Mucosa of rectum (tissue), 2 donors: ENCODE measurements at regions not wholly inside any gene's neighbourhood (a gene's known extent, or its start where the extent isn't known, plus 50 kb on each side); places are given as distances from the start of the nearest gene placed in this dataset.
"Not testable (repeated sequence)": the region's sequence is repeated elsewhere in the genome, so short reads cannot be mapped to it uniquely, and the experiment has no call there.

Experiments
- H3K27ac ChIP-seq, 2 donors: one replicate each; pipeline ENCODE4 v1.7.0; 2013; ENCODE audit warnings: inconsistent platforms in 2 of 2, low read depth in 2 of 2, low read length in 2 of 2
- H3K27me3 ChIP-seq, 2 donors: one replicate each; pipeline ENCODE4 v1.7.0; 2013; ENCODE audit warnings: low read length in 2 of 2; ENCODE audit not compliant: control insufficient read depth in 2 of 2, insufficient read depth in 2 of 2
- H3K36me3 ChIP-seq, 2 donors: one replicate each; pipeline ENCODE4 v1.7.0; 2013; ENCODE audit warnings: low read length in 2 of 2; ENCODE audit not compliant: control insufficient read depth in 2 of 2, insufficient read depth in 2 of 2
- H3K4me1 ChIP-seq, 2 donors: one replicate each; pipeline ENCODE4 v1.7.0; 2013; ENCODE audit warnings: low read length in 2 of 2, mild to moderate bottlenecking in 1 of 2; ENCODE audit not compliant: control insufficient read depth in 2 of 2, insufficient read depth in 2 of 2
- H3K4me3 ChIP-seq, 2 donors: one replicate each; pipeline ENCODE4 v1.7.0; 2013; ENCODE audit warnings: low read length in 2 of 2
- H3K9ac ChIP-seq, 2 donors: one replicate each; pipeline ENCODE4 v1.7.0; 2013; ENCODE audit warnings: low read length in 2 of 2, low read depth in 1 of 2, mild to moderate bottlenecking in 1 of 2
- H3K9me3 ChIP-seq, 2 donors: one replicate each; pipeline ENCODE4 v1.7.0; 2013; ENCODE audit warnings: low read length in 2 of 2; ENCODE audit not compliant: control insufficient read depth in 2 of 2
- donor health status: healthy.
- donor health status: Normal muscosa, but diverticular disease.

DNA sequence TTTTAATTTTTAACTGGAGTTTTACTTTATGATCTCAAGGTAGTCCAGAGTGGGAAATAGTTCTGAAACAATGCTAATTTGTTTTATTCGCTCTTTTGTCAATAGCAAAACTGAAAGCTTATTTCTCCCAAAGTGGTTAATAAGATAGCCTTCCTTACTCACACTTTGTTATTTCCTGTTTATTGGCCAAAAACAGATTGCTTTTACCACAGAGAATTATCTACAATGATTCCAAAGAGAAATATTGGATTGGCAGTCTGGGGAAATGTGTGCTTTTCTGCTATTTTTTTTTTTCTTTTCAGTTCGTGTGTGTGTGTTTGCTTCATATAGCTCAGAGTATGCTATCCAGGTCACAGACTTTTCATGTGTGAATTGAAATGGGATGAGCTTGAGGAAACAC is 756.7 kb upstream of the RGMB start:
- Histone ChIP-seq H3K9me3 (no peaks in the 10 kb centered on the region), H3K4me1 (no peaks in the 10 kb centered on the region), H3K4me3 (no peak overlapping the region)

GRCh38 chr5:98030273-98030672 is 743.2 kb upstream of the RGMB start:
- not testable (repeated sequence) for H3K27ac ChIP-seq, H3K9me3 ChIP-seq, H3K4me3 ChIP-seq, H3K9ac ChIP-seq, H3K27me3 ChIP-seq, H3K36me3 ChIP-seq, H3K4me1 ChIP-seq

More for the DNA sequence above, 756.7 kb upstream of the RGMB start:
- H3K27ac ChIP-seq, result no peak overlapping the region
- no peaks in the 10 kb centered on the region for H3K27me3 ChIP-seq
- no peaks in the 10 kb centered on the region for H3K36me3 ChIP-seq
- H3K9ac ChIP-seq, result no peak overlapping the region

- H3K27ac ChIP-seq, H3K9ac ChIP-seq, H3K4me3 ChIP-seq, H3K9me3 ChIP-seq, H3K36me3 ChIP-seq, H3K4me1 ChIP-seq, H3K27me3 ChIP-seq: not testable (repeated sequence)
These were observed 742.4 kb upstream of the RGMB start for GRCh38 chr5:98031036-98031435.

GRCh38 chr5:98031496-98031895 is 742.0 kb upstream of the RGMB start:
- no peaks in the 10 kb centered on the region for H3K36me3 ChIP-seq
- H3K4me3 ChIP-seq, result no peak overlapping the region
- no peaks in the 10 kb centered on the region for H3K4me1 ChIP-seq
- H3K27ac ChIP-seq, result no peak overlapping the region
- H3K9ac ChIP-seq, result no peak overlapping the region
- H3K9me3 ChIP-seq, result no peaks in the 10 kb centered on the region
- H3K27me3 ChIP-seq, result no peaks in the 10 kb centered on the region

DNA sequence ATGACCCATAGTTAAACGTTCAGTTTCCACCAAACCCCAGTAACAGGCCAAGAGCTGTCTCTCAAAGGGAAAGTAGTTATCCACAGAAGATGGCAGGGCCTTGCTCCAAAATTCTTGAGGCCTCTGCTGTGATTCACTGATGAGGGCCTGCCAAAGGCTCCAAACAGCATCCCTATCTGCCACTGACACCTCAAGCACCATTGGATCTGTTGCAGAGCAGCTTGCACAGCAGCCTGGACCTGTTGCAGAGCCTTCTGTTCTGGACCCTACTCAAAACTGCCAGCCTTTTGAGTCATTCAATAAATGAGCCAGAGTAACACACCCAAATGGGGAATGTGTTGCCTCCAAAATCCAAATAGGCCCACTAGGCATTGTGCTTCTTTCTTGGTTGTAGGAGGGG is 741.5 kb upstream of the RGMB start:
- Histone ChIP-seq H3K36me3 (no peaks in the 10 kb centered on the region), H3K27ac (no peak overlapping the region)

DNA sequence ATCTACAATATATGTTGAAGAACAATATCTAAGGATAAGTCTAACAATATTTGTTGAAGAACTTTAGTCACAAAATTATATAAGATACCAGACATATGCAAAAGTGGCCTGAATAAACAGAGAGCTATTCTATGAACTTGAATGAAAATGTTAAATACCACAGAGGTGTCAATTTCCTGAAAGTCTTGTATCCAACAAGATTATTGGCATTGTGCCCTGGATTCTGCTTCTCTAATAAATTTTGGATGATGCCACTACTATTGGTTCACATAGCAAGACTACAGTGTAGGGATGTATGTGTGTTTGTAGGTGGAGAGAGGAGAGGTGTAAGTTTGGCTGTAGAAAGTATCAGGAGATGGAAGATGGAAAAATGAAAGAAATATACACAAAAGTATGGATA is 731.8 kb upstream of the RGMB start:
- Histone ChIP-seq H3K27ac (no peak overlapping the region), H3K9ac (no peak overlapping the region), H3K36me3 (no peaks in the 10 kb centered on the region), H3K4me3 (no peak overlapping the region), H3K27me3 (no peaks in the 10 kb centered on the region), H3K4me1 (no peaks in the 10 kb centered on the region), H3K9me3 (no peaks in the 10 kb centered on the region)

More for the DNA sequence above, 741.5 kb upstream of the RGMB start:
- Histone ChIP-seq H3K27me3 (no peaks in the 10 kb centered on the region), H3K9ac (no peak overlapping the region), H3K9me3 (no peaks in the 10 kb centered on the region), H3K4me3 (no peak overlapping the region), H3K4me1 (no peaks in the 10 kb centered on the region)

- H3K9ac ChIP-seq, result no peak overlapping the region
- no peaks in the 10 kb centered on the region for H3K36me3 ChIP-seq
- no peaks in the 10 kb centered on the region for H3K9me3 ChIP-seq
- no peaks in the 10 kb centered on the region for H3K4me1 ChIP-seq
- H3K27ac ChIP-seq, result no peak overlapping the region
- no peaks in the 10 kb centered on the region for H3K27me3 ChIP-seq
- no peak overlapping the region for H3K4me3 ChIP-seq
These were observed 730.9 kb upstream of the RGMB start for GRCh38 chr5:98042521-98042920.

GRCh38 chr5:98042961-98043360 is 730.5 kb upstream of the RGMB start:
- Histone ChIP-seq H3K27ac (no peak overlapping the region), H3K9ac (no peak overlapping the region), H3K4me1 (no peaks in the 10 kb centered on the region), H3K4me3 (no peak overlapping the region), H3K27me3 (no peaks in the 10 kb centered on the region), H3K36me3 (no peaks in the 10 kb centered on the region), H3K9me3 (no peaks in the 10 kb centered on the region)

DNA sequence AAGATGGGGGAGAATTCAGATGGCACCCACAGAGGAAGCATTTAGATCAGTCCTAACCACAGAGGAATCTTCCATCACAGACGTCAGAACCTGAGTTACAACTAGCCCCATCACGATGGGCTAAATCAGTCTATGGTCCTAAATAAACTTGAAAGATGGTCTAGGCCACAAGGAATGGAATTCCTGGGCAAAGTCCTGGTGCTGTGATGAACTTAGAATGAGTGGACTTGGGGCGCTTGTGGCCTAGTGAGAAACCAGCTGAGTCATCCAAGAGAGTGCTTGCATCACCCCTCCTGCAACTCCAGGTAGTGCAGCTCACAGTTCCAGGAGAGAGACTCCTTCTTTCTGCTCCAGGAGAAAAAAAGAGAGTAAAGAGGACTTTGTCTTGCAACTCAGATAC is 722.9 kb upstream of the RGMB start:
- Histone ChIP-seq H3K27ac (no peak overlapping the region), H3K4me3 (no peak overlapping the region), H3K9ac (no peak overlapping the region), H3K4me1 (no peaks in the 10 kb centered on the region), H3K9me3 (no peaks in the 10 kb centered on the region), H3K27me3 (no peaks in the 10 kb centered on the region), H3K36me3 (no peaks in the 10 kb centered on the region)

DNA sequence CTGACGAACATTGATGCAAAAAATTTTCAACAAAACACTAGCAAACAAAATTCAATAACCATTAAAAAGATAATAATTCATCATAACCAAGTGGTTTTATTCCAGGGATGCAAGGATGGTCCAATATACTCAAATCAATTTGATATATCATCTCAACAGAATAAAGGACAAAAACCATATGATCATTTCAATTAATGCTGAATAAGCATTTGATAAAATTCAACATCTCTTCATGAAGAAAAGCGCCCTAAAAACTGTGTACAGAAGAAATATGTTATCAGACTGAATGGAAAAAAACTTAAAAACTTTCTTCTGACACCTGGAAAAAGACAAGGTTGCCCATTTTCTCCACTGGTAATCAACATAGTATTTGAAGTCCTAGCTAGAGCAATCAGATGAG is 720.3 kb upstream of the RGMB start:
- H3K36me3 ChIP-seq, result no peaks in the 10 kb centered on the region
- no peak overlapping the region for H3K9ac ChIP-seq
- H3K4me3 ChIP-seq, result no peak overlapping the region
- H3K4me1 ChIP-seq, result no peaks in the 10 kb centered on the region
- H3K27me3 ChIP-seq, result no peaks in the 10 kb centered on the region
- H3K9me3 ChIP-seq, result no peaks in the 10 kb centered on the region
- H3K27ac ChIP-seq, result no peak overlapping the region

GRCh38 chr5:98060148-98060547 is 713.3 kb upstream of the RGMB start:
- H3K27ac ChIP-seq, result no peak overlapping the region
- no peak overlapping the region for H3K9ac ChIP-seq
- no peaks in the 10 kb centered on the region for H3K4me1 ChIP-seq
- no peaks in the 10 kb centered on the region for H3K9me3 ChIP-seq
- no peaks in the 10 kb centered on the region for H3K27me3 ChIP-seq
- H3K36me3 ChIP-seq, result no peaks in the 10 kb centered on the region
- no peak overlapping the region for H3K4me3 ChIP-seq
